ENCODE measurements at regions not wholly inside any gene's neighbourhood (a gene's known extent, or its start where the extent isn't known, plus 50 kb on each side); places are given as distances from the start of the nearest gene placed in this dataset.

DNA sequence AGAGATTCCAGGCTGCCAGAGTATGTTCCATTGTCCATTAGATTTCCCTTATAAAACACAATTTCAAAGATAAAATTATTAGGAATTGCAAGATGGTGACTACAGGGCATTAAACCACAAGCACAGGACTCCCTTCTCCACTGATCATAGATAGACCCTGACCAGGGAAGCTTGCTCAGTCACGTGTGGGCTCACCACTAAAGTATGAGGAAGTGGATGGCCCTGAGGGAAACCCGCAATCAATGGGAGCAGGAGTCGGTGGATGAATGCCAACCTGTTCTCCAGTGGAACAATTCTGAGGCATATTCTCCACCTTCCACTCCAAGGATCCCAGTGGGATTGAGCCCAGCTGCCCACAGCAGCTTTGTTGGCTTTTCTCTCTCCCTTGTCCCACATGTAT lies 515.7 kb downstream of the BCOR start:
- CTCF ChIA-PET = no interaction called here
- H3K27me3 Mint-ChIP-seq = peaks cover 4% of the 10 kb centered on the region
- no peaks in the 10 kb centered on the region for H3K9me3 Mint-ChIP-seq
- H3K36me3 Mint-ChIP-seq = no peaks in the 10 kb centered on the region
- no peak overlapping the region for H3K4me3 Mint-ChIP-seq
- H3K27ac Mint-ChIP-seq = no peak overlapping the region
- H3K4me1 Mint-ChIP-seq = peaks cover 13% of the 10 kb centered on the region
- DNase-seq = no peak

DNA sequence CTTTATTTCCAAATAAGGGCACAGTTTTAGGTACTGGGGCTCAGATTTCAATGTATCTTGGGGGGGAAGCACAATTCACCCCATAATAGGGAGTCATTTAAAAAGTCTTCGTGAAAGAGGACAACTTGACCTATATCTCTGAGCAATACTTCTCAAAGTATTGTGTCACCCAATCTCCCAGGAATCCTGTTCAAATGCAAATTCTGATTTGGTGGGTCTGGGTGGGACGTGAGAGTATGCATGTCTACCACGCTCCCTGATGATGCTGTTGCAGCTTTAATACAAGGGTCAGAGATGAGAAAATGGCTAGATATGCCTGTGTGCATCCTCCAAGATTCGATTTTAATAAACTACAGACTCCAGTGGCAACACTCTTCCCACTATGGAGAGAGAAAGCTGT lies 514.8 kb downstream of the BCOR start:
- DNase-seq = no peak
- CTCF ChIA-PET = no interaction called here
- Mint-ChIP-seq H3K27me3 (no peaks in the 10 kb centered on the region), H3K36me3 (no peaks in the 10 kb centered on the region), H3K27ac (no peak overlapping the region), H3K4me1 (peaks cover 12% of the 10 kb centered on the region), H3K9me3 (no peaks in the 10 kb centered on the region), H3K4me3 (no peak overlapping the region)

DNA sequence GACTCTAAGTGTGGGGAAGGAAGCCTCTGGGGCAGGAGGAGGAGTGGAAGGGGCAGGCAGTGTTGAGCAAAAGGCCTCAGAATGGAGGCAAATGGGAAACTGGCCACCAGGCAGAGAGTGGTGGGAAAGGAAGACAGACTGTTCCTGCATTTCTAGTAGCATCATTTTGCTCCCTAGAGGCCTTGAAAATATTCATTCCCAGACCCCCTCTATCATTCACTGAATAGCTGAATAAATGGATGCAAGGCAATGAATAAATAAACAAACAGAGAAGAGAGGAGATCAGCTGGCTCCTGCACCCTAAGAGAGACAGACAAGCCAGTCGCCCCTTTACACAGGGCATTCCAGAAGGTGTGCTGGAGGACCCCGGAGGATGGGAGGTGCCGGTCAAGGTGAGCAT lies 511.9 kb downstream of the BCOR start:
- no peak overlapping the region for H3K27ac Mint-ChIP-seq
- H3K4me3 Mint-ChIP-seq = no peak overlapping the region

GRCh38 chrX:39586359-39586758 lies 511.4 kb downstream of the BCOR start:
- no peak overlapping the region for H3K4me3 Mint-ChIP-seq
- no peaks in the 10 kb centered on the region for H3K36me3 Mint-ChIP-seq
- no peaks in the 10 kb centered on the region for H3K27me3 Mint-ChIP-seq
- H3K9me3 Mint-ChIP-seq = no peaks in the 10 kb centered on the region
- H3K27ac Mint-ChIP-seq = no peak overlapping the region
- no peaks in the 10 kb centered on the region for H3K4me1 Mint-ChIP-seq
- DNase-seq = no peak
- CTCF ChIA-PET = interaction anchor here (0.7 kb wide), 1 partner anchor 31 kb away, joined by 4 read pairs; no protein-coding TSS in a partner anchor

More for the DNA sequence above, 511.9 kb downstream of the BCOR start:
- H3K9me3 Mint-ChIP-seq = no peaks in the 10 kb centered on the region
- no peaks in the 10 kb centered on the region for H3K4me1 Mint-ChIP-seq
- CTCF ChIA-PET = no interaction called here
- no peaks in the 10 kb centered on the region for H3K36me3 Mint-ChIP-seq
- DNase-seq = no peak
- no peaks in the 10 kb centered on the region for H3K27me3 Mint-ChIP-seq

DNA sequence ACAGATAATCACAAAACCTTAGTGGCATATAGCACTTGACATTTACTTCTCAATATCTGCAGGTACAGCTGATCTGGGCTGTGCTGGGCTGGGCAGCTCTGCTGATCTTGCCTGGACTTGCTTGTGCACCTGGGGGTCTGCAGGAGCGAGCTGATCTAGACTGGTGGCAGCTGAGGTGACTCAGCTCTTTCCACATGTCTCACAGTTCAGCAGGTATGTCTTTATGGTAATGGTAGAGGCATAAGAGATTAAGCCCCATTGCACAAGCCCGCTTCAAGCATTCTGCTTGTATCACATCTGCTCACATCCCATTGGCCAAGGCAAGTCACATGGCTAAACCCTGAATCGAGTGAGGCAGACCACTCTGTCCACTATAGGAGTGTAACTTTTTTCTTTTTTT lies 506.7 kb downstream of the BCOR start:
- no peaks in the 10 kb centered on the region for H3K36me3 Mint-ChIP-seq
- DNase-seq = no peak
- H3K27ac Mint-ChIP-seq = no peak overlapping the region
- no peak overlapping the region for H3K4me3 Mint-ChIP-seq
- H3K9me3 Mint-ChIP-seq = no peaks in the 10 kb centered on the region
- CTCF ChIA-PET = interaction anchor here (1.5 kb wide), 1 partner anchor 15 kb away, joined by 3 read pairs; no protein-coding TSS in a partner anchor
- H3K27me3 Mint-ChIP-seq = no peaks in the 10 kb centered on the region
- no peaks in the 10 kb centered on the region for H3K4me1 Mint-ChIP-seq

DNA sequence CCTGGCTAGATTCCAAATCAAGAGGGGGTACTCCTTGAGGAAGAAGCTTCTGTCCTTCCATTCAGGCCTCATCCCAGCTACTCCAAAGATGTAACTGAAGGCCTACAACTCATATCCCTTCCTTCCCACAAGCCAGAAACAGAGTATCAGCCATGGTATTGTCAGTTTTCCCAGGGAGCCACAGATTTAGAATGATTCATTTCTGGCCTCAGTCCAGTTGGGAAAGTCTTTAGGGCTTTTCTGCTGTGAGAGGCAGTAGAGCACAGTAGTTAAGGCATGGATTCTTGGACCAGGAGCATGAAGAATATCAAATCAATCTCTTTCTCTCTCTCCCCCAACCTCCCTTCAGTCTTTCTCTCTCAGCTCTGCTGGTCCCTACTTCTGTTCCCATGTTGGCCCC lies 505.0 kb downstream of the BCOR start:
- no peaks in the 10 kb centered on the region for H3K36me3 Mint-ChIP-seq
- H3K4me1 Mint-ChIP-seq = no peaks in the 10 kb centered on the region
- no peaks in the 10 kb centered on the region for H3K27me3 Mint-ChIP-seq
- H3K9me3 Mint-ChIP-seq = no peaks in the 10 kb centered on the region
- no peak for DNase-seq
- CTCF ChIA-PET = no interaction called here
- no peak overlapping the region for H3K27ac Mint-ChIP-seq
- no peak overlapping the region for H3K4me3 Mint-ChIP-seq

DNA sequence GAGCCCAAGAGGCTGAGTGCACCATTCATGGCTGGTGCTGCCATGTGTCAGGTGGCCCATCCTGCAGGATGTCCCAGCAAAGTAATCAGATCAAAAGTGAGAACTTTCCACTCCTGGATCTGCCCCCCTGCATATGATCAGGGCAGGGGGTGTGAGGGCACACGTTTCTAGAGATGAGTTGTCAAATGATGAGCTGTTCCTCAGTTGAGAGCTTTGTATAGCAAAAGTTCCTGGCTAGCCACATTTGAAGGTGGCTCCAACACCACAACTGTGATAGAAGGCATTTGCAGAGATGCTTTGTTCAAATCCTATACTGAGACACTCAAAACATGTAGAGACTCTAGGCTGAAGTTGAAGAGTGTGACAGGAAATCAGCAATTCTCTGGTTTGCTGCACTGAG lies 501.8 kb downstream of the BCOR start:
- H3K27ac Mint-ChIP-seq = no peak overlapping the region
- H3K36me3 Mint-ChIP-seq = no peaks in the 10 kb centered on the region
- H3K4me1 Mint-ChIP-seq = no peaks in the 10 kb centered on the region
- no peaks in the 10 kb centered on the region for H3K9me3 Mint-ChIP-seq
- no peak for DNase-seq
- CTCF ChIA-PET = no interaction called here
- no peak overlapping the region for H3K4me3 Mint-ChIP-seq
- no peaks in the 10 kb centered on the region for H3K27me3 Mint-ChIP-seq

DNA sequence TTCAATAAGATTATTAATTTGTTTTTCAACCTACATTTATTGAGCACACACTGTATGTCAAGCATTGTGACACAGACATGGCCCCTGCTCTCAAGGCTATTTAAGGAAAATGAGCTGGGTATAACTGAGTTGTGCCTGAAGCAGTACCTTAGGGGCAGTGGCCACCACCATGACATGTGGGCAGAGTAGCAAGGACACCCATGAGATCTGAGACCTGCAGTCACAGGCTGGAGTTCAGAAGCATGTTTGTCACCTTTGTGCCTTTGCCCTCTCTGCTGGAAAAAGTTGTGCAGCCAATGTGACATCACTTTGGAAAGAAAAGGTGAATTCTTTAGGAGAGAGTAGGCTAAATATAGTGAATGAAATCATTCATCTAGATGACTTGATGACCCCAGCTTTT lies 501.3 kb downstream of the BCOR start:
- Mint-ChIP-seq H3K4me1 (no peaks in the 10 kb centered on the region), H3K9me3 (no peaks in the 10 kb centered on the region), H3K36me3 (no peaks in the 10 kb centered on the region), H3K27me3 (no peaks in the 10 kb centered on the region), H3K4me3 (no peak overlapping the region), H3K27ac (no peak overlapping the region)
- DNase-seq = no peak
- CTCF ChIA-PET = no interaction called here

GRCh38 chrX:39599339-39599738 lies 498.4 kb downstream of the BCOR start:
- no peak for DNase-seq
- no peaks in the 10 kb centered on the region for H3K9me3 Mint-ChIP-seq
- no peaks in the 10 kb centered on the region for H3K27me3 Mint-ChIP-seq
- H3K27ac Mint-ChIP-seq = no peak overlapping the region
- H3K36me3 Mint-ChIP-seq = no peaks in the 10 kb centered on the region
- H3K4me1 Mint-ChIP-seq = no peaks in the 10 kb centered on the region
- no peak overlapping the region for H3K4me3 Mint-ChIP-seq
- CTCF ChIA-PET = no interaction called here

DNA sequence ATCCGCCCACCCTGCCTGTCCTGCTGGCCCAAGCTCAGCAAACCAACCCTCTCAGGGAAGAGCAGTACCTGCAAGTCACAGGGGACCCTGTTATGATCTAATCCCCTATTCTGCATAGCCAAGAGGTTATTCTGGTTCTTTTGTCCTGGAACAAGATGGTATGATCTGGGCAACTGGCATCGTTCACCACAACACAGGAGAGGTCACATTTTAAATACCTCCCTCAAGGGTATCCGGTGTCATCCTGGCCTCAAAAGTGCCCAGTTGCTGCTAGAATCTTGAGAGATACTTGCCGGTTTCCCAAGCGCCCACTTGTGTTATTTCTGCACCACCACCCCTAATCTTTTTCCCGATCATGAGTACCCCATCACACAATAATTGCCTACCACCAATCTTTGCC lies 497.5 kb downstream of the BCOR start:
- H3K27ac Mint-ChIP-seq = no peak overlapping the region
- H3K4me3 Mint-ChIP-seq = no peak overlapping the region
- no peaks in the 10 kb centered on the region for H3K27me3 Mint-ChIP-seq
- no peaks in the 10 kb centered on the region for H3K9me3 Mint-ChIP-seq
- H3K4me1 Mint-ChIP-seq = no peaks in the 10 kb centered on the region
- H3K36me3 Mint-ChIP-seq = no peaks in the 10 kb centered on the region
- no peak for DNase-seq
- CTCF ChIA-PET = no interaction called here

DNA sequence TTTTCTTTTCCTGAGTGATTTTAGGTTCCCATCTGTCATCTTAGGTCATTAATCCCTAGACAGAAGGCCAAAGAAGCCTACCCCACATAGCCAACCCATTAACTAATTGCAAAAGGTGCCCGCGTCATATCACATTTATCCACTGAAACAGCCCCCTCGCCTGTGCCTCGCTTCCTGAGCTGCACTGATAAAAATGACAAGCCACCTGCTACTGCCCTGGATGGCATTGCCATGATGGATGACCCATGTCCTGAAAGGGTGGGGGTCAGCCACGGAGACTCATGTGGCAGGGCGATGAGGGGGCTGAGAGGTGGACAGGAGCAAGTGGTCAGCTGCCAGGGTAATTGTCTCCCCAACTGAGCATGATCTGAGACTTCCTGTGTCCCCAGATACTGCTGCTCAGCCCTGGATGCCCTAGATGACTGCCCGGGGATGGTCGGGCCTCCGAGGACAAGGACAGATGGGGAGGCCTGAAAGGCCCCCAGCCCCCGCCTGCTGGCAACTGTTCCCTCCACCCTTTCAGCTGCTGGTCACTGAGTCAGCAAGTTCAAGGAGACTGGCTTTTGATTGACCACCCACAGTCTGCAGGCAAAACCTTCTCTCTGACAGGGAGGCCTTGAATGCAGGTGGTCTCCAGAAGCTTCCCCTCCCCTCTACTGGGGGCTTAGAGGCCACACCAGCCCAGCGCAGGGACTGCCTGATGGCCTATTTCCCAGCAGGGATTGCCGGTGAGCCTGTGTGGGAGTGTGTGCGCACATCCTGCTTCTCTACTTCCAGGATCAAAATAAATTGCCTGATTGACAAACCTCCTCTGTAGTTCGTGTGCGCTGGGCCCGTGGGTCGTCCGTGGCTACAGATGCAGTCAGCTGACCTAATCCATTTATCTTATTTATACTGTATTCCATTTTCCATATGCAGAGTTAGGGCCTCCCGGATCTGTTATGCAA lies 496.3 kb downstream of the BCOR start:
- no peak overlapping the region for H3K27ac Mint-ChIP-seq
- H3K27me3 Mint-ChIP-seq = no peaks in the 10 kb centered on the region

DNA sequence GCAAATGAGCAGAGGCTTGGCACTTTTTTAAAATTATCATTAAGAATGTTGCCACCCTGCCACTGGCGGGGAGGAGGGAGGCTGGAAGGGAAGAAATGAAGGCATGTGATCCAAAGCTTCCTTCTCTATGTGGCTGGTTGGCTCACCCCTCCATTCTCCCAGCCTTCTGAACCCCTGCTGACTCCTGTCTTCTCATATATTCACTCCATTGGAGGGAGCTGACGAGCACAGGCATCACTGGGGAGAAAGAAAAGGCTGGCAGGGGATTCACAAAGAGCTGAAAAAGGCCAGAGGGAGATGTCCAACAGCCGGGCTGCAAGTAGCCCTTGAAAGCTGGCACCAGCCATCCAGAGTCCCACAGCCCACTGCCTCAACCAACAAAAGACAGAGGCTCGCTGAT lies 495.6 kb downstream of the BCOR start:
- CTCF ChIA-PET = no interaction called here
- H3K36me3 Mint-ChIP-seq = no peaks in the 10 kb centered on the region
- H3K4me3 Mint-ChIP-seq = no peak overlapping the region
- no peaks in the 10 kb centered on the region for H3K9me3 Mint-ChIP-seq
- no peaks in the 10 kb centered on the region for H3K4me1 Mint-ChIP-seq
- no peak overlapping the region for H3K27ac Mint-ChIP-seq
- no peaks in the 10 kb centered on the region for H3K27me3 Mint-ChIP-seq
- no peak for DNase-seq

More for the DNA sequence above, 496.3 kb downstream of the BCOR start:
- H3K36me3 Mint-ChIP-seq = no peaks in the 10 kb centered on the region
- H3K4me3 Mint-ChIP-seq = no peak overlapping the region
- H3K4me1 Mint-ChIP-seq = no peaks in the 10 kb centered on the region
- H3K9me3 Mint-ChIP-seq = no peaks in the 10 kb centered on the region
- CTCF ChIA-PET = no interaction called here
- DNase-seq = no peak

- H3K4me1 Mint-ChIP-seq = no peaks in the 10 kb centered on the region
- no peak overlapping the region for H3K4me3 Mint-ChIP-seq
- DNase-seq = no peak
- no peaks in the 10 kb centered on the region for H3K9me3 Mint-ChIP-seq
- H3K27ac Mint-ChIP-seq = no peak overlapping the region
- CTCF ChIA-PET = no interaction called here
- H3K36me3 Mint-ChIP-seq = no peaks in the 10 kb centered on the region
- H3K27me3 Mint-ChIP-seq = no peaks in the 10 kb centered on the region
Measured at GRCh38 chrX:39603230-39603629, 494.5 kb downstream of the BCOR start.

DNA sequence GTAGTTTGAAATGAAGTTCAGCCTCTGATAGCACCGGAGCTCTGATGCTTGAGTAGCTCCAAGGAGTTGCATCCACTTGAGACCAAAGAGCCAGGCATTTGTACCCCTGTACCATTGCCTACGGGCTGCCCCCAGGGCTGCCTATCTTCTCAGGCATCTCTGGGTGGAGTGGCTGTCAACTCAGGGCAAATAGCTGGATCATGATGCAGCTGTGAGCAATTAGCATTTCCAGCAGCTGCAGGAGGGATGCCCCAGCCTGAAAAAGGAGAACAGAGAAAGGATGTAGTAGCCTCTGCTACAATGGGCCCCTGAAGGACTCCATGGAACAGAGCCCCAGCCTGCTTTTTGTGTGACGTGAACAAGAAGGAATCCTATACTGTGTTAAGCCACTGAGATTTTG lies 492.6 kb downstream of the BCOR start:
- no peaks in the 10 kb centered on the region for H3K27me3 Mint-ChIP-seq

DNA sequence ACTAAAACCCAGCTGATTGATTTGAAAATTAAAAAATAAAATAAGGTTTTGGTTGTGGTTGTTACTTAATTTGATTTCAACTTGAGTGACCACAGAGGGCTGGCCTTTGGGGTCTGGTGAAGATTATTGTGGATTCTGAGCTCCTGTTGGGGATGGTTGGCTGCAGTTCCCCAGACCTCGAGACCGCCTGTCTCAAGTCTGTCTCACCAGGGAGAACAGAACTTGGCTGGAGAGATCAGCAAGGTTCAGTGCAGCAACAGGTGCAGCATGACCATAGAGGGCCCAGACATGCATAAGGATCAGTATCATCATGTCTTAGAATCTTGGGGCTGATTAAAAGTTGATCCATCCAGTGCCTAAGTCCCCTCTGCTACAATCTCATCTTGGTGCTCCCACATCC lies 491.9 kb downstream of the BCOR start:
- CTCF ChIA-PET = interaction anchor here (1.4 kb wide), 1 partner anchor 15 kb away, joined by 3 read pairs; no protein-coding TSS in a partner anchor
- no peaks in the 10 kb centered on the region for H3K4me1 Mint-ChIP-seq
- no peak overlapping the region for H3K4me3 Mint-ChIP-seq
- H3K27ac Mint-ChIP-seq = no peak overlapping the region
- no peaks in the 10 kb centered on the region for H3K36me3 Mint-ChIP-seq
- no peaks in the 10 kb centered on the region for H3K27me3 Mint-ChIP-seq
- no peaks in the 10 kb centered on the region for H3K9me3 Mint-ChIP-seq
- DNase-seq = no peak

More for the DNA sequence above, 492.6 kb downstream of the BCOR start:
- H3K4me3 Mint-ChIP-seq = no peak overlapping the region
- DNase-seq = no peak
- CTCF ChIA-PET = interaction anchor here (1.4 kb wide), 1 partner anchor 14 kb away, joined by 3 read pairs; no protein-coding TSS in a partner anchor
- no peak overlapping the region for H3K27ac Mint-ChIP-seq
- no peaks in the 10 kb centered on the region for H3K36me3 Mint-ChIP-seq
- no peaks in the 10 kb centered on the region for H3K9me3 Mint-ChIP-seq
- H3K4me1 Mint-ChIP-seq = no peaks in the 10 kb centered on the region
